ENCODE measurements at regions not wholly inside any gene's neighbourhood (a gene's known extent, or its start where the extent isn't known, plus 50 kb on each side); places are given as distances from the start of the nearest gene placed in this dataset.
A peak's percentile ranks its signal among the peaks of the same experiment; 100 is the strongest.
"Not testable (repeated sequence)": the region's sequence is repeated elsewhere in the genome, so short reads cannot be mapped to it uniquely, and the experiment has no call there.

DNA sequence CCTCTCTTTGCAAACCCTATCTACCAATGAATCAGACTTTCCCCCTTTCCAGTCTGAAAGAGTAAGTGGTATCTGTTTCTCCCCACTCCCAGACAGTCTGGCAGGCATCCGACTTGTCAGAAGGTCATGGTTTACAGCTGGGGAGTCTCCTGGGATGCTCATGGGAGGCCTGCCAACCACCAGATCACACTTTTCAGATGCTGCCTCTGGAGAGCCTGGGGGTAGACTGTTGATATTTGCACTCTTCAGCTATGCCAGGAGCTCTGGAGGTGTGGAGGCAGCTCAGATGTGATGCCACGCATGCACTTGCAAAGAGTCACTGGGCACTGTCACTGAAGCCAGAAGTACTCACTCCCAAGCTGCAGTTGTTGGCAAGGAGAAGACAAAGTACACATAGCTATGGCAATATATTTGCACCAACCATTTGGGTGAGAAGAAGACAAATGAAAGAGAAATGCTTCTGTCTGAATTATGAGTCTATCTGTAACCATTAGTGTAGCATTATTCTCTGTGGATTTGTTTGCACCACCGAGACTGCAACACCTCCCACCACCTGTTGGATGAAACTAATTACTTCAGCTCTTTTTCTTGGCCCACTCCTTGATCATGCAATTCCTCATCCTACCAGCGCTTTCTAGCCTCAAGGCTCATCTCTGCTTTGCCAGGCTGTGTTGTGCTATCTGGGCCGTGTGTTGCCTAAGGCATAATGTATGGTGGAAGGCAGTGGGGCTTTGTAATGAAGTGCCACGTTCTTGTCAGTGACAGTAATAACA, 133.0 kb upstream of the SPAG17 start:
- H3K4me1 ChIP-seq: peaks cover 37% of the 10 kb centered on the region
- peak; percentile 96 to 97 for DNase-seq
- H3K36me3 ChIP-seq: 0 out of 2 replicates have a peak, but pooled peaks cover 4% of the 10 kb centered on the region
- H3K27me3 ChIP-seq: no peaks in the 10 kb centered on the region
- H3K27ac ChIP-seq: peak overlapping the region; percentile 70
- peaks cover 8% of the 10 kb centered on the region; the same call in 1 of the 2 replicates for H3K9me3 ChIP-seq (replicated peaks)
- peak overlapping the region; percentile 17 for H3K4me3 ChIP-seq

GRCh38 chr1:118306851-118307250, 121.8 kb upstream of the SPAG17 start:
- Histone ChIP-seq H3K4me1 (peaks cover 16% of the 10 kb centered on the region), H3K36me3 (no peaks in the 10 kb centered on the region), H3K27ac (no peak overlapping the region), H3K27me3 (no peaks in the 10 kb centered on the region), H3K9me3 (replicated peaks) (no peaks in the 10 kb centered on the region), H3K4me3 (no peak overlapping the region)
- DNase-seq: no peak

- H3K27me3 ChIP-seq: no peaks in the 10 kb centered on the region
Observed at GRCh38 chr1:118304722-118305359, 119.8 kb upstream of the SPAG17 start.

GRCh38 chr1:118303534-118303933, 118.5 kb upstream of the SPAG17 start:
- H3K36me3 ChIP-seq: no peaks in the 10 kb centered on the region
- no peaks in the 10 kb centered on the region for H3K27me3 ChIP-seq
- no peaks in the 10 kb centered on the region for H3K9me3 ChIP-seq (replicated peaks)
- H3K4me1 ChIP-seq: peaks cover 50% of the 10 kb centered on the region
- no peak overlapping the region for H3K4me3 ChIP-seq
- no peak overlapping the region for H3K27ac ChIP-seq
- no peak for DNase-seq

More at GRCh38 chr1:118304722-118305359, 119.8 kb upstream of the SPAG17 start:
- no peaks in the 10 kb centered on the region for H3K36me3 ChIP-seq
- H3K4me1 ChIP-seq: peaks cover 36% of the 10 kb centered on the region
- no peak overlapping the region for H3K4me3 ChIP-seq
- no peaks in the 10 kb centered on the region for H3K9me3 ChIP-seq (replicated peaks)
- no peak overlapping the region for H3K27ac ChIP-seq
- peak; percentile 29 to 67 for DNase-seq

DNA sequence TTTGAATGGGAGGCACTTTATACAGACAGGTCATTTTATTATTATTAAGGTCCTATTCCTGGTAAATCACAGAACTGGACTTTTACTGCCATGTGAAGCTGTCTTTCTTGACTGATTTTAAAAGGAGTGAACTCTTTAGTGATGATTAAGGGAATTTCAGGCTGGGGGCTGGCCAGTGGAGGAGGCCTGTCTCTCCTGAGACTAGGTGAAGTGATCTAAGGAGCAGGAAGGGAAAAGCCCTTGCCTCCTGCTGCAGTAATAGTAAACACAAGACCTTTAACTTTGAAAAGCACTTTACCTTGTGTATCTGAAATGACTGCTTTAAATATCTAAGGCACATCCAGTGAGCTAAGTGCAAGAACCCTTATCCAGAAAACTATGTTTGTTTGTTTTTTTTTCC, 118.0 kb upstream of the SPAG17 start:
- H3K27me3 ChIP-seq: no peaks in the 10 kb centered on the region

GRCh38 chr1:118302145-118302544, 117.1 kb upstream of the SPAG17 start:
- Histone ChIP-seq H3K9me3 (replicated peaks) (no peaks in the 10 kb centered on the region), H3K27ac (no peak overlapping the region), H3K4me3 (no peak overlapping the region), H3K27me3 (no peaks in the 10 kb centered on the region), H3K36me3 (no peaks in the 10 kb centered on the region), H3K4me1 (peaks cover 63% of the 10 kb centered on the region)
- DNase-seq: no peak

More for the DNA sequence above, 118.0 kb upstream of the SPAG17 start:
- H3K36me3 ChIP-seq: no peaks in the 10 kb centered on the region
- no peak for DNase-seq
- H3K4me1 ChIP-seq: peaks cover 54% of the 10 kb centered on the region
- H3K27ac ChIP-seq: no peak overlapping the region
- no peaks in the 10 kb centered on the region for H3K9me3 ChIP-seq (replicated peaks)
- no peak overlapping the region for H3K4me3 ChIP-seq

GRCh38 chr1:118300808-118301207, 115.8 kb upstream of the SPAG17 start:
- H3K27ac ChIP-seq: peak overlapping the region; percentile 17; the same call in 1 of the 2 replicates
- no peaks in the 10 kb centered on the region for H3K36me3 ChIP-seq
- no peaks in the 10 kb centered on the region for H3K9me3 ChIP-seq (replicated peaks)
- H3K27me3 ChIP-seq: no peaks in the 10 kb centered on the region
- DNase-seq: peak; percentile 55 to 74
- H3K4me3 ChIP-seq: no peak overlapping the region
- H3K4me1 ChIP-seq: peaks cover 74% of the 10 kb centered on the region

DNA sequence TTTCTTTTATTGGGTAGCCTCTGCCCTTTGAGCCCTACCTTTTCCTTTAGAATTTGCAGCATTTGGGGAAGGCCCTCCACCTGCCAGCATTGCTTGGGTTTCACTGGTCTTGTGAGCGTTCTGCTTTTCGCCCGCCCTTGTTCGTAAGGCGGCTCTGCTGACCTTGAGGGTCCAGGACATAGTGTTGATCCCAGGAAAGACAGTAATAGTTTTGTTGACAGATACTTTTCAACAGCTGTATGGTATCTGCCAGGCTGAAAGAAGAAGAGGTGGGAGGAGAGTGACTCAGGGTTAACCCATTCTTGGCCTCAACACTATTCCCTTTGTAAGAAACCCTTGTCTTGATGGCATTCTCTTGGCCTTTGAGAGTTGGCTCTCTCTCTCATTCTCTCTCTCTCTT, 113.4 kb upstream of the SPAG17 start:
- Histone ChIP-seq H3K27me3 (no peaks in the 10 kb centered on the region), H3K27ac (peak overlapping the region; percentile 79), H3K4me3 (peak overlapping the region; percentile 15; the same call in 1 of the 2 replicates)

GRCh38 chr1:118297521-118297920, 112.5 kb upstream of the SPAG17 start:
- no peak for DNase-seq
- Histone ChIP-seq H3K27me3 (no peaks in the 10 kb centered on the region), H3K27ac (peak overlapping the region; percentile 79), H3K36me3 (no peaks in the 10 kb centered on the region), H3K9me3 (replicated peaks) (no peaks in the 10 kb centered on the region), H3K4me3 (no peak overlapping the region), H3K4me1 (peaks cover 79% of the 10 kb centered on the region)

More for the DNA sequence above, 113.4 kb upstream of the SPAG17 start:
- Histone ChIP-seq H3K9me3 (replicated peaks) (no peaks in the 10 kb centered on the region), H3K36me3 (no peaks in the 10 kb centered on the region), H3K4me1 (peaks cover 85% of the 10 kb centered on the region)
- DNase-seq: peak; percentile 92 to 98

GRCh38 chr1:118294875-118295642, 110.0 kb upstream of the SPAG17 start:
- peak; percentile 50 to 70 for DNase-seq
- no peaks in the 10 kb centered on the region for H3K9me3 ChIP-seq (replicated peaks)
- peaks cover 62% of the 10 kb centered on the region for H3K4me1 ChIP-seq
- no peak overlapping the region for H3K4me3 ChIP-seq
- H3K36me3 ChIP-seq: no peaks in the 10 kb centered on the region
- peak overlapping the region; percentile 41 for H3K27ac ChIP-seq
- no peaks in the 10 kb centered on the region for H3K27me3 ChIP-seq

GRCh38 chr1:118291661-118292060, 106.6 kb upstream of the SPAG17 start:
- Histone ChIP-seq H3K27me3 (no peaks in the 10 kb centered on the region), H3K36me3 (no peaks in the 10 kb centered on the region), H3K4me3 (no peak overlapping the region), H3K4me1 (peaks cover 40% of the 10 kb centered on the region), H3K9me3 (replicated peaks) (no peaks in the 10 kb centered on the region), H3K27ac (no peak overlapping the region)
- DNase-seq: no peak

DNA sequence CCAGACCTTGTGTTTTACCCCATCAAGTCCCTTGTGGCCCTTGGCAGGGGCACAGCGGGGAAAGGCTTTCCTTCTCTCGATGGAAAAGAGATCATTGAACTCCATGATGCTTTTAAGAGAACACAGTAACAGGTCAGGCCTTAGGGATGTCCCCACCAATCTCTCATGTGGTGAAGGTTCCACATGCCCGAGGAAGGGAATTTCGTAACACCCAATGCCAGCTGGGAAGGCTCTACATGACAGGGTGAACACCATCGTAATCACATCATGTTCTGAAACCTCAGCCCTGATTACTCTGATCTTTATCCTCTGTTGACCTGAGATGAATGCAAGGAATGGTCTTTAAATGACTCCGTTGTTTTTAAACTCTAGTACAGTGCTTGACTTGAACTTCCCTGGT, 105.5 kb upstream of the SPAG17 start:
- Histone ChIP-seq H3K27ac (peak overlapping the region; percentile 26; the same call in 1 of the 2 replicates), H3K27me3 (no peaks in the 10 kb centered on the region), H3K9me3 (replicated peaks) (peaks cover 3% of the 10 kb centered on the region; the same call in 1 of the 2 replicates), H3K36me3 (no peaks in the 10 kb centered on the region), H3K4me1 (peaks cover 29% of the 10 kb centered on the region), H3K4me3 (no peak overlapping the region)
- DNase-seq: no peak

GRCh38 chr1:118290046-118290445, 105.0 kb upstream of the SPAG17 start:
- Histone ChIP-seq H3K9me3 (replicated peaks) (peaks cover 3% of the 10 kb centered on the region; the same call in 1 of the 2 replicates), H3K4me1 (peaks cover 24% of the 10 kb centered on the region), H3K27ac (peak overlapping the region; percentile 26), H3K36me3 (no peaks in the 10 kb centered on the region), H3K27me3 (no peaks in the 10 kb centered on the region), H3K4me3 (no peak overlapping the region)
- DNase-seq: peak in 1 of 2 experiments; percentile 32

DNA sequence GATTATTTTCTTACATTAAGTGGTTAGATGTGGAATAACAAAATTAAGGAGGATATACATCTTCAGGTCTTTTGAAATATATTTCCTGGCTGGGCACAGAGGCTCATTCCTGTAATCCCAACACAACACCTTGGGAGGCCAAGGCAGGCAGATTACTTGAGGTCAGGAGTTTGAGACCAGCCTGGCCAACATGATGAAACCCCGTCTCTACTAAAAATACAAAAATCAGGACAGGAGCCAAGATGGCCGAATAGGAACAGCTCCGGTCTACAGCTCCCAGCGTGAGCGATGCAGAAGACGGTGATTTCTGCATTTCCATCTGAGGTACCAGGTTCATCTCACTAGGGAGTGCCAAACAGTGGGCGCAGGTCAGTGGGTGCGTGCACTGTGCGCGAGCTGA, 95.6 kb upstream of the SPAG17 start:
- H3K36me3 ChIP-seq; H3K9me3 ChIP-seq (replicated peaks); H3K27me3 ChIP-seq; H3K27ac ChIP-seq; H3K4me1 ChIP-seq; H3K4me3 ChIP-seq; DNase-seq: not testable (repeated sequence)
